ENCODE measurements at regions not wholly inside any gene's neighbourhood (a gene's known extent, or its start where the extent isn't known, plus 50 kb on each side); places are given as distances from the start of the nearest gene placed in this dataset.

DNA sequence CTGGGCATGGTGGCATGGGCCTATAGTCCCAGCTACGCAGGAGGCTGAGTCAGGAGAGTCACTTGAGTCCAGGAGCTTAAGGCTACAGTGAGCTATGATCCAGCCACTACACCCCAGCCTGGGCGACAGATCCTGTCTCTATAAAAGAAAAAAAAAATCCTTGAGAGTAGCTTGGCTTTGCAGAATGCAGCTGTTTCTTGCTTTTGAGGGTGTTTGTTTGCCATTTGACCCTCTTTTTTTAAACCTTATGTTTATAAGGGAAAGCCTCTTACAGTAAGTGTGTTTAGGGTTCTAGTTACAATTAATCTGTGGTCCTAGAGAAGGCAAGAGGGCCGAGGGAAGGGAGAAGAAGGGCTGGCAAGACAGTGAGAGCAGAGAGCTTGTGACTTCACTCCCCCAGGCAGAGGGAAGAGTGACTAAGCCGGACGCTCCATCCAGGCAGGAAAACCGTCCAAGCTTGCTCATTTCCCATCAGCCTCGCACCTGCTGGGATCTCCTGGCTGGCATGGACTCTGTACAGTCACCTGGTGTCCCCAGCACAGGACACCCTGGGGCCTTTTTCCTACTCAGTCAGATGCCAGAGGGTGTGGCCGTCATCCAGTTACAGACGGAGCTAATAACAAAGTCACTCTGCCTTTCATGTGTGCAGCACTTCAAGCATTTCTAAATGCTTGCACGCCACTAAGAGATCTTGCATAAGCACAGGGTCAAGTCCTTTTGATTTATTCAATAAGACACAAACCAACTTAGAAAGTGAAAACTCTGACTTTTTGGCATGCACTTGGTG, 55.5 kb upstream of the PSEN2 start:
- no peak overlapping the region for H4K91ac ChIP-seq (replicated peaks; ENCODE audit: insufficient read length, low read length)
- no peak overlapping the region for H3K18ac ChIP-seq (ENCODE audit: extremely low read depth, low read length)
- no peak overlapping the region for H2BK120ac ChIP-seq (replicated peaks; ENCODE audit: low read depth, low read length)
- DNase-seq (ENCODE audit: low read depth in 1 of 2, low spot score in 2 of 2) (no peak), FAIRE-seq (no peak)
- no peak overlapping the region for H2BK5ac ChIP-seq (ENCODE audit: low read depth, low read length)
- H3K9ac ChIP-seq (replicated peaks in 1 of 4; ENCODE audit: extremely low read depth in 1 of 4, low read depth in 3 of 4, low read length in 3 of 4): no peak overlapping the region
- H4K20me1 ChIP-seq (replicated peaks in 1 of 2; ENCODE audit: control insufficient read depth in 1 of 2, insufficient read depth in 2 of 2, low read length in 2 of 2): no peaks in the 10 kb centered on the region
- no peaks in the 10 kb centered on the region for H3K9me3 ChIP-seq (ENCODE audit: insufficient read depth in 2 of 2, low read depth in 1 of 2, low read length in 1 of 2)
- H3K27me3 ChIP-seq (replicated peaks in 1 of 4; ENCODE audit: control insufficient read depth in 3 of 4, extremely low read depth in 1 of 4, insufficient read depth in 3 of 4, low read length in 3 of 4): no peaks in the 10 kb centered on the region
- H2AFZ ChIP-seq (ENCODE audit: low read length): no peak overlapping the region
- no peaks in the 10 kb centered on the region for H3K79me2 ChIP-seq (ENCODE audit: control insufficient read depth in 1 of 2, insufficient read depth in 2 of 2, low read length in 2 of 2)
- no peak overlapping the region for H3K4me2 ChIP-seq (ENCODE audit: insufficient read depth in 1 of 2, low read depth in 2 of 2, low read length in 2 of 2)
- no peak overlapping the region for H3K56ac ChIP-seq (replicated peaks; ENCODE audit: insufficient read length, low read depth, low read length)
- 82% methylated on average over 10 of the region's 10 CpGs; no CpG with 5 or more reads in 1 of the 2 experiments for WGBS, 2 experiments (ENCODE audit: extremely low coverage in 1 of 2, insufficient coverage in 1 of 2, insufficient read length in 1 of 2, insufficient replicate concordance in 2 of 2, low coverage in 1 of 2, low lambda C conversion rate in 2 of 2, missing lambda C conversion rate in 1 of 2)
- H2BK15ac ChIP-seq (ENCODE audit: low read length): no peak overlapping the region
- ChIA-PET POLR2A (ENCODE audit: partially characterized antibody) (no interaction called here), CTCF (ENCODE audit: partially characterized antibody) (interaction anchor here (1.2 to 3.5 kb wide), 4 partner anchors 12 to 181 kb away, joined by 3 to 12 read pairs (median 9); no protein-coding TSS in a partner anchor)
- H2BK12ac ChIP-seq (ENCODE audit: low read depth, low read length): no peak overlapping the region; the same call in 1 of the 2 replicates
- H3K23ac ChIP-seq (ENCODE audit: insufficient read length): no peak overlapping the region
- no peak overlapping the region for H3K14ac ChIP-seq (ENCODE audit: insufficient read length)
- no peak overlapping the region for H3K4me3 ChIP-seq (ENCODE audit: extremely low read depth in 1 of 4, insufficient read depth in 2 of 4, low read depth in 3 of 4, low read length in 4 of 4)
- H2AK5ac ChIP-seq (ENCODE audit: low read depth, low read length): no peak overlapping the region
- no peaks in the 10 kb centered on the region for H3K36me3 ChIP-seq (ENCODE audit: control insufficient read depth in 2 of 4, insufficient read depth in 4 of 4, low read length in 3 of 4)
- H3K27ac ChIP-seq (ENCODE audit: low read depth, low read length): no peak overlapping the region
- no peak overlapping the region for H4K5ac ChIP-seq (ENCODE audit: insufficient read length, low read depth, low read length)
- no peak overlapping the region for H4K8ac ChIP-seq (ENCODE audit: extremely low read depth, insufficient read depth, low read length)
- no peaks in the 10 kb centered on the region for H3K23me2 ChIP-seq (ENCODE audit: low read depth, low read length)
- no peak overlapping the region for H2BK20ac ChIP-seq (ENCODE audit: low read length)
- no peaks in the 10 kb centered on the region for H3K79me1 ChIP-seq (ENCODE audit: low read depth, low read length)
- H3K4me1 ChIP-seq (replicated peaks in 1 of 4; ENCODE audit: control insufficient read depth in 3 of 4, insufficient read depth in 4 of 4, low read length in 3 of 4): peaks cover 0 to 3% (median 1%) of the 10 kb centered on the region in 4 experiments; a peak in 1 of 7 replicates
- H3K4ac ChIP-seq (replicated peaks; ENCODE audit: insufficient read length, low read depth, low read length): no peak overlapping the region
- no peak for TF ChIP-seq JUND (IDR thresholded peaks at IDR 0.05; ENCODE audit: low read length)
- no peak for TF ChIP-seq ASH2L (IDR thresholded peaks at IDR 0.05; ENCODE audit: low read length)
- TF ChIP-seq SIRT6 (IDR thresholded peaks at IDR 0.05; ENCODE audit: low read length): no peak
- TF ChIP-seq RBBP5 (IDR thresholded peaks at IDR 0.05; ENCODE audit: borderline replicate concordance, low read depth, low read length): no peak
